ENCODE measurements at regions not wholly inside any gene's neighbourhood (a gene's known extent, or its start where the extent isn't known, plus 50 kb on each side); places are given as distances from the start of the nearest gene placed in this dataset.

DNA sequence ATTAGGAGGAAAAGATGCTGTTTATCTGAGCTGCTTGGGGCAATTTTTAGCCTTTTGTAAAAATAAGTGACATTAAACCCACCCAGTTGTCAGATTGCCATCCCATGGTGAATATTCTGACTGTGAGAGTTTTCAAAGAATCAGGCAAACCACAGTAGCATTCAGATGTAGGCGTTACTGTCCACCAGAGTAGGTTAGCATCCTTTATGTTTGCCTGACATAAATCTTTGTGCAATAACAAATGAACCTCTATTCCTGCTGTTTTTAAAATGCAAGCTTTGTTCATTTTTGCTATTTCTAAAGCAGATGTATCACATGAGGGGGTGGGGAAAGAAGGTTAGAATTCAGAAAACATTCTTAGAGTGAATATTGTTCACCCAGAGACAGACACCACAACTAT is 427.8 kb downstream of the CDH9 start:
- no peak for DNase-seq (ENCODE audit: low read depth)
- Histone ChIP-seq H3K27me3 (ENCODE audit: control insufficient read depth, insufficient read depth, low read length) (no peaks in the 10 kb centered on the region), H3K36me3 (ENCODE audit: control insufficient read depth, insufficient read depth, low read length) (no peaks in the 10 kb centered on the region), H3K4me3 (ENCODE audit: low read depth, low read length) (no peak overlapping the region)
- TF ChIP-seq, protein P1, sequence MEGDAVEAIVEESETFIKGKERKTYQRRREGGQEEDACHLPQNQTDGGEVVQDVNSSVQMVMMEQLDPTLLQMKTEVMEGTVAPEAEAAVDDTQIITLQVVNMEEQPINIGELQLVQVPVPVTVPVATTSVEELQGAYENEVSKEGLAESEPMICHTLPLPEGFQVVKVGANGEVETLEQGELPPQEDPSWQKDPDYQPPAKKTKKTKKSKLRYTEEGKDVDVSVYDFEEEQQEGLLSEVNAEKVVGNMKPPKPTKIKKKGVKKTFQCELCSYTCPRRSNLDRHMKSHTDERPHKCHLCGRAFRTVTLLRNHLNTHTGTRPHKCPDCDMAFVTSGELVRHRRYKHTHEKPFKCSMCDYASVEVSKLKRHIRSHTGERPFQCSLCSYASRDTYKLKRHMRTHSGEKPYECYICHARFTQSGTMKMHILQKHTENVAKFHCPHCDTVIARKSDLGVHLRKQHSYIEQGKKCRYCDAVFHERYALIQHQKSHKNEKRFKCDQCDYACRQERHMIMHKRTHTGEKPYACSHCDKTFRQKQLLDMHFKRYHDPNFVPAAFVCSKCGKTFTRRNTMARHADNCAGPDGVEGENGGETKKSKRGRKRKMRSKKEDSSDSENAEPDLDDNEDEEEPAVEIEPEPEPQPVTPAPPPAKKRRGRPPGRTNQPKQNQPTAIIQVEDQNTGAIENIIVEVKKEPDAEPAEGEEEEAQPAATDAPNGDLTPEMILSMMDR (IDR thresholded peaks at IDR 0.05; ENCODE audit: insufficient read depth, low read length, poor library complexity, severe bottlenecking): no peak

DNA sequence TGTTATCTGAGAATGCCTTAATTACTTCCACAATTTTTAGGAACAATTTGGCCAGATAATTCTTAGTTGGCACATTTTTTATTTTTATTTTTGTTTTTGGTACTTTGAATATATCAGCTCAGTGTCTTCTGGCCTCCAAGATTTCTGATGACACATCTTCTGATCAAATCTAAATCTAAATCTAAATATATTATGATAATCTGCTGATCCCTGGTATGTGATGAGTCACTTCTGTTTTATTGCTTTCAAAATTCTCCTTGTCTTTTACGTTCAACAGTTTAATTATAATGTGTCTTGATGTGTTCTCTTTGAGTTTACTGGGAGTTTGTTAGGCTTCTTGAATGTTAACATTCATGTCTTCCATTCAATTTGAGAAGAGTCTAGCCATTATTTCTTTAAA is 436.8 kb downstream of the CDH9 start:
- TF ChIP-seq, protein P1 (IDR thresholded peaks at IDR 0.05; ENCODE audit: insufficient read depth, low read length, poor library complexity, severe bottlenecking): no peak
- Histone ChIP-seq H3K36me3 (ENCODE audit: control insufficient read depth, insufficient read depth, low read length) (no peaks in the 10 kb centered on the region), H3K4me3 (ENCODE audit: low read depth, low read length) (no peak overlapping the region), H3K27me3 (ENCODE audit: control insufficient read depth, insufficient read depth, low read length) (no peaks in the 10 kb centered on the region)
- DNase-seq (ENCODE audit: low read depth): no peak

DNA sequence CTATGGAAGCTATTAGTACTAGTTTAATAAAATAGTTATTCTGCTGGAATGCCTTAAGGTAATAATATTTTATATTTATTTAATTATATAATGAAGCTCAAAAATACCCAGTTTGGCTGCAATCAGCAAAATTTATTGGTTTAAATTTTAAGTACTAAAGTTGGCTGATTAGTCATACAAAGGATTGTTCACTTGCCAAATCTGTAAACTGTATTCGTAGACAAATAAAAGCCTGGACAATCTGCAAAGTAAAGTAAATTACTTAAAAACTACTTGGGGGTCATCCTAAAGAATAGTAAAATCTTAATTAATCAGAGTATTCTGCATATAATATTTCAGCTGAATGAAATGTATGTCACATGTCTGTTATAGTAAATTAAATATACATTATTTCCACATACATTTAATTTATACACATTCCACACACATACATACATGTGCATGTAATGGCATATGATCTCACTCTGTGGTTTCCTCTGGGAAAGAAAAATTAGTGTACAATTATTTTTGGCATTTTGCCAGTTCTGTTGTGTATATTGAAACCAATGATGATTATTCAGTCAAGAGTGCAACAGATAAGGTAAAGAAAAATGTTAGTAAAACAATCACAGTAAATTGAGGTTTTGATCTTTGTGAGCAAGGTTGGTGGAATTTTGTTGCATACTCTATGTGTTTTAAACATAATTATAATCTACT is 455.9 kb downstream of the CDH9 start:
- DNase-seq (ENCODE audit: low read depth): no peak
- no peaks in the 10 kb centered on the region for H3K36me3 ChIP-seq (ENCODE audit: control insufficient read depth, insufficient read depth, low read length)
- H3K27me3 ChIP-seq (ENCODE audit: control insufficient read depth, insufficient read depth, low read length): no peaks in the 10 kb centered on the region
- TF ChIP-seq, protein P1 (IDR thresholded peaks at IDR 0.05; ENCODE audit: insufficient read depth, low read length, poor library complexity, severe bottlenecking): no peak
- H3K4me3 ChIP-seq (ENCODE audit: low read depth, low read length): no peak overlapping the region

DNA sequence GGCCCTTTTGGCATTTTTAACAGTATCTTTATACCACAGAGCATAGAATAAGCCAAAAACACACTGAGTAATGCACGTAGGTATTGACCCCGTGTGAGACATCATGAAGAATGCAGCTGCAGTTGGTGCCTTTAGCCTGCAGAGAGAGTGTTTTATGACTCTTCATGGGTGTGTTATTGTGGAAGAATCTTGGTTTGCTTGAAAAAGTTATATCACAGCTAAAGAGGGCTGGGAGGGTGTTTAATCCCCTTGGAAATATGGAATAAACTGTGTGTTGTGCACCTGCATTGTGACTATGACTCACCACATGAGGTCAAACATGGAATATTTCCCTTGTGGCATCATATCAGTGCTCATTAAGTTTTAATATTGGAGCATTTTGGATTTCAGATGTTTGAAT is 458.7 kb downstream of the CDH9 start:
- TF ChIP-seq, protein P1 (IDR thresholded peaks at IDR 0.05; ENCODE audit: insufficient read depth, low read length, poor library complexity, severe bottlenecking): no peak
- H3K4me3 ChIP-seq (ENCODE audit: low read depth, low read length): no peak overlapping the region
- H3K36me3 ChIP-seq (ENCODE audit: control insufficient read depth, insufficient read depth, low read length): no peaks in the 10 kb centered on the region
- no peaks in the 10 kb centered on the region for H3K27me3 ChIP-seq (ENCODE audit: control insufficient read depth, insufficient read depth, low read length)
- DNase-seq (ENCODE audit: low read depth): no peak

DNA sequence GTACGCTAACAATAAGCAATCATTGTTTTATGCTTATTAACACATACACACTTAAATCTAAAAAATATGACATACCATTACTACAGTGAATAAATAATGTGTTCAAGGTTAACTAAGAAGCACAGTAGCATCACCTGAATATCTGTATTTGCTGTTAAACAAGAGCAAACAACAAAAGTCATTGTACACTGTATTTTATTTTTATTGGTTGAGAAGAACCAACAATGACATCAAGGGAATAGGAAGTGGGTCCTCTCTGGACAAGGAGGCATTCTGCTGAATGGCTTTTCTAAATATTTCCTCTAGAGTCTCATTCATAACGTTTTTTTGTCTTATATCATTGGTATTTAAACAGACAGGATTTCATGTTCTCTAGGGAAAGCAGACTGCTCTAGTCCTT is 460.4 kb downstream of the CDH9 start:
- TF ChIP-seq, protein P1 (IDR thresholded peaks at IDR 0.05; ENCODE audit: insufficient read depth, low read length, poor library complexity, severe bottlenecking): no peak
- Histone ChIP-seq H3K4me3 (ENCODE audit: low read depth, low read length) (no peak overlapping the region), H3K27me3 (ENCODE audit: control insufficient read depth, insufficient read depth, low read length) (no peaks in the 10 kb centered on the region), H3K36me3 (ENCODE audit: control insufficient read depth, insufficient read depth, low read length) (no peaks in the 10 kb centered on the region)
- DNase-seq (ENCODE audit: low read depth): no peak

DNA sequence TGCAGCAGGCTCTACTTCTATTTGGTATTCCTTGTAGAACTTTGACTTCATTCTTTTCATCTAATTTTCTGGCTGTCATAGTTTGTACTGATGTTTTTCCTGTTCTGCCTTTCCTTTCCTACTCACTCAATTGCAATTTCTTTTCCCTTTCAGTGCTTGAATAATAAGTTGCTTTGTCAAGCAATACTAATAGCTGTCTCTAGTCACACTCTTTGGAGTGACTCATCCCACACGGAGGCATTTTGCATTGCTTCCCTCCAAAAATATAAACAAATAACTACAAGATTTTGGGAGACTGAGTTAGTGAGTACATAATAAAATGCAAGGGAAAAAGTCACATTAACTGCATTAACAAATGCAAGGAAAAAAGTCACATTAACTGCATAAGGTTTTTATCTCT is 465.9 kb downstream of the CDH9 start:
- TF ChIP-seq, protein P1 (IDR thresholded peaks at IDR 0.05; ENCODE audit: insufficient read depth, low read length, poor library complexity, severe bottlenecking): no peak
- Histone ChIP-seq H3K36me3 (ENCODE audit: control insufficient read depth, insufficient read depth, low read length) (no peaks in the 10 kb centered on the region), H3K27me3 (ENCODE audit: control insufficient read depth, insufficient read depth, low read length) (no peaks in the 10 kb centered on the region), H3K4me3 (ENCODE audit: low read depth, low read length) (no peak overlapping the region)
- no peak for DNase-seq (ENCODE audit: low read depth)

Data from kidney epithelial cell (primary cell).